Aorta (tissue), 5 donors: ENCODE measurements at regions not wholly inside any gene's neighbourhood (a gene's known extent, or its start where the extent isn't known, plus 50 kb on each side); places are given as distances from the start of the nearest gene placed in this dataset.

Source experiments
- ATAC-seq: fragments of 200-7000 bp; cut with Tn5 transposase; one replicate; pipeline ENCODE4 v1.9.1; 2022; ENCODE audit warnings: moderate library complexity; ENCODE audit not compliant: low FRiP score
- DNase-seq, 2 donors: peaks; one replicate each; pipeline ENCODE4 v3.0.0-alpha.2; 2020
- H3K27ac ChIP-seq, 2 donors: one replicate each; pipeline ENCODE4 v1.5.1; 2013; ENCODE audit warnings: low read length in 2 of 2, mild to moderate bottlenecking in 2 of 2, moderate library complexity in 2 of 2, control low read depth in 1 of 2, inconsistent platforms in 1 of 2, low read depth in 1 of 2
- H3K27me3 ChIP-seq, 2 donors: one replicate each; pipeline ENCODE4 v1.6.1; 2013; ENCODE audit warnings: control low read depth in 1 of 2, low read length in 1 of 2, mild to moderate bottlenecking in 1 of 2, moderate library complexity in 1 of 2; ENCODE audit not compliant: insufficient read depth in 2 of 2, control insufficient read depth in 1 of 2
- H3K36me3 ChIP-seq, 2 donors: one replicate each; pipeline ENCODE4 v1.6.1; 2013; ENCODE audit warnings: control low read depth in 1 of 2, low read length in 1 of 2, mild to moderate bottlenecking in 1 of 2; ENCODE audit not compliant: insufficient read depth in 2 of 2, control insufficient read depth in 1 of 2
- H3K4me1 ChIP-seq, 2 donors: one replicate each; pipeline ENCODE4 v1.6.1; 2013; ENCODE audit warnings: low read length in 2 of 2, control low read depth in 1 of 2, mild to moderate bottlenecking in 1 of 2, moderate library complexity in 1 of 2; ENCODE audit not compliant: insufficient read depth in 2 of 2, control insufficient read depth in 1 of 2
- H3K4me3 ChIP-seq, 2 donors: one replicate each; pipeline ENCODE4 v1.5.1; 2013; ENCODE audit warnings: low read length in 2 of 2, control low read depth in 1 of 2, mild to moderate bottlenecking in 1 of 2
- H3K9me3 ChIP-seq: one replicate; pipeline ENCODE4 v1.6.1; 2013; ENCODE audit warnings: mild to moderate bottlenecking, low read length; ENCODE audit not compliant: control insufficient read depth
- WGBS, 2 donors: extraction: QIAGEN DNeasy Blood & Tissue Kit; methylation state at CpG; one replicate each; pipeline ENCODE4 v1.1.7; 2013; 5-methylcytosine and 5-hydroxymethylcytosine counted together
- intact Hi-C, 2 donors: fragments of 100-400 bp; cut with DNase I; formaldehyde crosslinking; loops; one replicate each; pipeline versions ENCODE4 v1.14.2 to v1.15.0; 2022
- donor health status: healthy with polysubstance abuse.
- donor health status: Bipolar disorder and iron deficiency.
- donor health status: DM: no; HTN: no; CAD: no.
- donor health status: DM: no; HTN: no; CAD: no.
- donor health status: DM: yes; HTN: yes; CAD: no.

GRCh38 chr12:4197922-4198763 lies 75.4 kb upstream of the CCND2 start:
- intact Hi-C loops = no loop called here
- H3K4me3 ChIP-seq = no peak overlapping the region
- H3K36me3 ChIP-seq = no peaks in the 10 kb centered on the region
- H3K27me3 ChIP-seq = no peaks in the 10 kb centered on the region
- DNase-seq (no peak), ATAC-seq (no peak)
- no peaks in the 10 kb centered on the region for H3K4me1 ChIP-seq
- H3K27ac ChIP-seq = no peak overlapping the region
- no peaks in the 10 kb centered on the region for H3K9me3 ChIP-seq
- 88 to 91% methylated on average over 11 of the region's 11 CpGs for WGBS, 2 donors

DNA sequence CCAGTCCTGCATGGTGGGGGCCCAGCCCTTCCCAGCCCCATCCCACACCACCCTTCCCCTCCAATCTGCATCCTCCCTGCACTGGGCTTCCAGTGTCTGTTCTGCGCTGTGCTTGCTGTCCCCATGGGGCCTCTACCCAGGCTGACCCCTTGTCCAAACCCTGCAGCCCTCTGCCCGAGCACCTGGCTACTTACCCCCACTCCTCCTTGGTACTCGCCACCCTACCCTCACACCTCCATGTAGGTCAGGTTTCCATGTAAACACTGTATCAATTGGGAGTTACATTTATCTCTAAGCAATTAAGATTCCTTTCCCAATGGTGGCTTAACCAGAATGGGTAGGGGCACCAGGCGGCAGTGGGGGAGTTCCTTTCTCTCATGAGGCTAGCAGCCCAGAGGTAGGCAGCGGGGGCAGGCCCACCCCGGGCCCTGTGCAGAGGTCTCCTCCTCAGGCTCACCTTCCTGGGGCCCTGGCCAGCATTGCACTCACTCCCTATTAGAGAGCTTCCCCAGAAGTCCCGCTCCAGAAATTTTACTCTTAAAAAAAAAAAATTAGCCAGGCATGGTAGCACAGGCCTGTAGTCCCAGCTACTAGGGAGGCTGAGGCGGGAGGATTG lies 76.6 kb upstream of the CCND2 start:
- Histone ChIP-seq H3K4me3 (no peak overlapping the region), H3K36me3 (no peaks in the 10 kb centered on the region), H3K9me3 (no peaks in the 10 kb centered on the region), H3K27ac (no peak overlapping the region), H3K4me1 (no peaks in the 10 kb centered on the region), H3K27me3 (no peaks in the 10 kb centered on the region)
- WGBS, 2 donors = 83 to 90% methylated on average over 8 of the region's 8 CpGs
- no peak for ATAC-seq
- DNase-seq = no peak
- intact Hi-C loops = no loop called here

DNA sequence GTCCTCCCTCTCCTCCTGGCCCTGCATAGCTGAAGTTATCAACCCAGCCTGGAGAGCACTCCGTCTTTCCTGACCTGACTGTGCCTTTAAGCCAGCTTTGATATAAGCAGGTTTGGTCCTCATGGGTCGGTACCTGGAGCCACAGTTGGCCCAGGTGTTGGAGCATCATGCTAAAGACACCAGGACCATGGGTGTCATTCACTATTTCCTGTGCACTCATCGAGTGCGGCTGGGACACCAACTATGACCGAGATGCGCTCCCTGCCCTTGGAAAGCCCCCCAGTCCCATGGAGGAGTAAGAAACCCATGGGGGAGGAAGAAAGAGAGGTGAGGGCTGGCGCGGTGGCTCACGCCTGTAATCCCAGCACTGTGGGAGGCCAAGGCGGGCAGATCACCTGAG lies 78.9 kb upstream of the CCND2 start:
- DNase-seq (no peak), ATAC-seq (no peak)
- Histone ChIP-seq H3K27ac (no peak overlapping the region), H3K36me3 (no peaks in the 10 kb centered on the region), H3K4me1 (no peaks in the 10 kb centered on the region), H3K9me3 (no peaks in the 10 kb centered on the region), H3K27me3 (no peaks in the 10 kb centered on the region), H3K4me3 (no peak overlapping the region)
- WGBS, 2 donors = 87 to 89% methylated on average over 10 of the region's 10 CpGs
- intact Hi-C loops = no loop called here

- Histone ChIP-seq H3K27ac (no peak overlapping the region), H3K4me3 (no peak overlapping the region), H3K27me3 (no peaks in the 10 kb centered on the region), H3K9me3 (no peaks in the 10 kb centered on the region), H3K36me3 (no peaks in the 10 kb centered on the region), H3K4me1 (no peaks in the 10 kb centered on the region)
- 30 to 31% methylated on average over 8 of the region's 8 CpGs for WGBS, 2 donors
- intact Hi-C loops = no loop called here
- ATAC-seq (no peak), DNase-seq (no peak)
Measured at GRCh38 chr12:4193821-4194220, 79.7 kb upstream of the CCND2 start.

DNA sequence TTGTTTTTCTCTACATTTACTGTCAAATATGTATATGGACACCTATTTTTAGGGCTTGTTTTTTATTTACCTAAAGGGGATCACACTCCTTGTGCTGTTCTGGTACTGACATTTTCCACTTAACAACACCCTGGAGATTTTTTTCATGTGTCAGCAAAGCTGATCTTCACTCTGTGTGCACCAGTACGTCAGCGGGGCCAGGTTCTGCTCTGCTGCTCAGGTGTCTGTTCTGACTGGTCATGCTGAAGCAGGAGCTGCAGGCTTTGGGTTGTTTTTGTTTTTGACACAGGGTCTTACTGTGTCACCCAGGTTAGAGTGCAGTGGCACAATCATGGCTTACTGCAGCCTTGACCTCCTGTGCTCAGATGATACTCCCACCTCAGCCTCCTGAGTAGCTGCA lies 81.9 kb upstream of the CCND2 start:
- no peak for ATAC-seq
- intact Hi-C loops = no loop called here
- DNase-seq = no peak
- Histone ChIP-seq H3K4me1 (no peaks in the 10 kb centered on the region), H3K36me3 (no peaks in the 10 kb centered on the region), H3K4me3 (no peak overlapping the region), H3K27ac (no peak overlapping the region), H3K27me3 (no peaks in the 10 kb centered on the region), H3K9me3 (no peaks in the 10 kb centered on the region)
- WGBS, 2 donors = 89 to 94% methylated on average over 2 of the region's 2 CpGs

DNA sequence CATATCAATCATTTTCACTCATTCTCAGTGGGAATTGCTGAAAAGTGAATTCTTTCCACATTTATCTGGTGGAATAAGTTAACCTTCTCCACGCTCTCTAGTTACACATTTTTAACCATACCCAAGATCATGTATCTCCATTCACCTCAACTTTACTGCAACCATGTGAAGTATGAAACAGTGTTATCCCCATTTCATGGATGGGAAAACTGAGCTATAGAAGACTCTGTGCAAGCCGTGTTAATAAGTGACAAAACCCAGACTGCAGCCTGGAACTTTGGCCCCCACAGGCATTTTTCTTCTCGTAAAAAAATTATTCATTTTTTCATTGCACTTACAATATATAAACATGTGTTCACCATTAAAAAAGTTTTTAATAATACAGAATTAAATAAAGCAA lies 82.4 kb upstream of the CCND2 start:
- DNase-seq = no peak
- Histone ChIP-seq H3K36me3 (no peaks in the 10 kb centered on the region), H3K4me1 (no peaks in the 10 kb centered on the region), H3K27ac (no peak overlapping the region), H3K27me3 (no peaks in the 10 kb centered on the region), H3K4me3 (no peak overlapping the region), H3K9me3 (no peaks in the 10 kb centered on the region)
- no peak for ATAC-seq
- intact Hi-C loops = no loop called here
- 60 to 63% methylated on average over 3 of the region's 3 CpGs for WGBS, 2 donors

- no peak overlapping the region for H3K4me3 ChIP-seq
- 60 to 68% methylated on average over 5 of the region's 5 CpGs for WGBS, 2 donors
- H3K9me3 ChIP-seq = no peaks in the 10 kb centered on the region
- H3K36me3 ChIP-seq = no peaks in the 10 kb centered on the region
- ATAC-seq = no peak
- no peaks in the 10 kb centered on the region for H3K27me3 ChIP-seq
- intact Hi-C loops = no loop called here
- no peak overlapping the region for H3K27ac ChIP-seq
- no peak for DNase-seq
- no peaks in the 10 kb centered on the region for H3K4me1 ChIP-seq
Measured at GRCh38 chr12:4190366-4191063, 83.0 kb upstream of the CCND2 start.

GRCh38 chr12:4189721-4190120 lies 83.8 kb upstream of the CCND2 start:
- no peaks in the 10 kb centered on the region for H3K4me1 ChIP-seq
- H3K27me3 ChIP-seq = no peaks in the 10 kb centered on the region
- intact Hi-C loops = no loop called here
- ATAC-seq (no peak), DNase-seq (no peak)
- WGBS, 2 donors = 86 to 88% methylated on average over 12 of the region's 12 CpGs
- H3K4me3 ChIP-seq = no peak overlapping the region
- no peaks in the 10 kb centered on the region for H3K36me3 ChIP-seq
- H3K9me3 ChIP-seq = no peaks in the 10 kb centered on the region
- no peak overlapping the region for H3K27ac ChIP-seq

DNA sequence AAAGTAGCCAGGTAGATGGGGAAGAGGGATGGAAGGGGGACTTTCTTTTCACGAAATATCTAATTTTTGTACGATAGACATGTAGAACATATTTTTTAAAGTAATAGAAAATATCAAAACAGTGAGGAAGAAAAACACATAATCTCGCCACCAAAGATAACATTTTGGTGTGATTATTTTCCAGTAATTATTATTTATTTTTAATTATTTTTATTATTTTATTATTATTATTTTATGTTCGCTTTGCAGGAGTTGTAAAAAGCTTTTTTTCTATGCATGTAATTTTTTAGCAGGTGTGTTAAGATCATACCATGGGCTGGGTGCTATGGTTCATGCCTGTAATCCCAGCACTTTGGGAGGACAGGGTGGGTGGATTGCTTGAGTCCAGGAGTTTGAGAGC lies 85.6 kb upstream of the CCND2 start:
- no peak for ATAC-seq
- Histone ChIP-seq H3K9me3 (no peaks in the 10 kb centered on the region), H3K4me3 (no peak overlapping the region), H3K27ac (no peak overlapping the region), H3K36me3 (no peaks in the 10 kb centered on the region), H3K4me1 (no peaks in the 10 kb centered on the region), H3K27me3 (no peaks in the 10 kb centered on the region)
- 75 to 84% methylated on average over 4 of the region's 4 CpGs for WGBS, 2 donors
- DNase-seq = no peak
- intact Hi-C loops = no loop called here
